GM18868 (cell line): ENCODE measurements at regions not wholly inside any gene's neighbourhood (a gene's known extent, or its start where the extent isn't known, plus 50 kb on each side); places are given as distances from the start of the nearest gene placed in this dataset.

Source experiments
- ATAC-seq: cut with Tn5 transposase; IDR thresholded peaks from one replicate; pipeline ENCODE4 v1.9.1; 2021; ENCODE audit warnings: mild to moderate bottlenecking, moderate library complexity; ENCODE audit not compliant: unreplicated experiment

GRCh38 chr7:51732951-51733350 lies 416.3 kb upstream of the COBL start:
- no peak for ATAC-seq

DNA sequence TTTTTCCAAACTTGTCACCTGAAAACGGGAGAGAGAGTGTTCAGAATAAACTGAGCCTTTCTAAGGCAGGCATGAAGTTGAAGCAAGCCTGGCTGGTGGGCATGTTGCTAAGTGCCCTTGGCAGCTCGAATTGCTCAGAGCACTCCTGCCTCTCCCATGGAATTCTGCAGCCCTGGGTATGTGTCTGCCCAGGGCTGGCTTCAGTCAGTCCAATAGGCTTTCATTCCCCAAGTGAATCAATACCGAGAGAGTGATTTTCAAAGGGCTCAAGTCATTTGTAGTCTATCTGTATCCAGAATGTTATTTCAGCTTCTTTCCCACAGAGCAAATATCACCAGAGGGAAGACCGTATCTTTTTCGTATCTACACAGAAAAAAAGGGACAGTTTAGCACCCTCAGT lies 415.5 kb upstream of the COBL start:
- ATAC-seq, result no peak

DNA sequence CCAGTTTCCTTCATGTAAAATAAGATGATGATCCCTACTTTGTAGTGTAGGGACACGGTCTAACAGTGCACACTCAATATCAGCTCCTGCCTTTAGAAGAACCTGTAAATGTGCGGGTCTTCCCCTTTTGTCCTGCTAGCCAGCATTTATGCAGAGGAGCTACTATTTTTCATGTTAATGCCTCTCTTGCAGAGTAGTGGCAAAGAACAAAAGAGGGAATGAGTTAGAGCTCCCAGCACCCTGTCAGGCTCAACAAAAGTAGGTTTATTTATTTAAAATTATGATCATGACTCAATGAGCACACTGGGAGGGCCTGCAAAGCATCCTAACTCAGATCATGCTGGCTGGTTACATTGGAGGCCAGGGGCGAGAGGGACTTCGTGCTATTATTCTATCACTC lies 414.5 kb upstream of the COBL start:
- ATAC-seq, result no peak

DNA sequence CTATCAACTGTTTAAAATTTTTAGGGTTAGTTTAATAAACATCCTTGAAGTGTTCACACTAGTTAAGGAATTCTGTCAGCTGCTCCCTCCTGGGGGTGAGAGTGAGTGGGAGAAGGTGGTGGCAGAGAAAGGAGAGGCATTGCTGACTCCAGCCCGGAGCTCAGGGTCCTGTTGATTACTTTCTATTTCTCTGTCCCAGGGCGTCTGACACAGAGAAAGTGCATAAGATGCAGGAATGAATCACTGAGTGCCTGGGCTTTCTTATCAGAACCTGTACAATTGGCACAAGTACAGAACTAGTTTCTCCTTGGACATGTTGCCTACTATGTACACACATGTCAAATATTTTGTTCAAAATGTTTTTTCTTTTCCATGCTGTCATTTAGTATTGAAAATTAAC lies 410.8 kb upstream of the COBL start:
- no peak for ATAC-seq

GRCh38 chr7:51706851-51707250 lies 390.2 kb upstream of the COBL start:
- ATAC-seq, result no peak

DNA sequence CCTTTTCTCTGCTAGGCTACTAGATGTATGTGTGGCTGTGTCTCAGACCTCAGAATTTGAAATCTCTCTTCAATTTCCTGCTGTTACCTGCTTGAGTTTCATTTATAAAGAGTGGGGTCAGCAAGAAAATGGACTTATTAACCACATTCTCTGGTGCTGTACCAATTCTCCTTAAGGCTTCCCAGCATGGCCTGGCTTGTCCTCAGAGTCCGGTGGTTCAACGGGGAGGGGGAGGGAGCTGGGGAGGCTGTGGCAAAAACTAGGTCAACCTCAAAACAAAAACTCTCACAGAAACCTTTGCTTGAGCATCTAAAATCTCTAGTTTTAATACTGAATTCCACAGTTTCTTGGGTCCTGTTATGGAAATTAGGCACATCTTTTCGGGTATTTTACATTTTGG lies 389.1 kb upstream of the COBL start:
- ATAC-seq, result no peak

- peak; percentile 88 for ATAC-seq
Observed at GRCh38 chr7:51702673-51703072, 386.1 kb upstream of the COBL start.

DNA sequence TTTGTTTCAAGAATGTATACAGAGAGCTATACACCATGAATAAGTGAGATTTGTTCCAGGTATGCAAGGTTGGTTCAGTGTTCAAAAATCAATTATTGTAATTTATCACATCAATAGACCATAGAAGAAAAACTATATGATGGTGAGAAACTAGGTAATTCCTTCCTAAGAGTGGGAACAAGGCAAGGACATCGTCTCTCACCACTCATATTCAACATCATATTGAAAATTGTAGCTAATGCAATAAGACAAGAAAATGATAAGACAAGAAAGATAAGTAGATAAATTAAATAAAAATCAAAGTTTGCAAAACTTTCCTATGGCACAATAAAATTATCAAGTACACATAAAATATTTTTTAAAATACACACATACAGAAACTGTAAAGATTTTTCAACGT lies 385.3 kb upstream of the COBL start:
- no peak for ATAC-seq

GRCh38 chr7:51700593-51701215 lies 384.1 kb upstream of the COBL start:
- no peak for ATAC-seq

- ATAC-seq, result no peak
Observed at GRCh38 chr7:51693258-51693657, 376.6 kb upstream of the COBL start.

DNA sequence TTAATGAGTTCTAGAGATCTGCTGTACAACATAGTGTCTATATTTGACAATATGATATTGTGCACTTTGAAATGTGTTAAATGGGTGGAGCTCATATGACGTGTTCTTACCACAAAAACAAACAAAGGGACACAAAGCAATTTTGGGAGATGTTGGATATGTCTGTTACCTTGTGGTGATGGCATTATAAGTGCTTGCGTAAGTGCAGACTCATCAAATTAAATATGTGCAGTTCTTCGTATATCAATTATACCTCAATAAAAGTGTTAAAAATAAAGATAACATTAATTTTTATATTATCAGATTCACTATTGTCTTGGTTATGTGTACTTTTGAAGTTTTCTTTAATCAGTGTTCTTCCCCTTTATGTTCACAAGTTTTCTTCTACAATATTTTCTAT lies 372.9 kb upstream of the COBL start:
- ATAC-seq, result no peak

- no peak for ATAC-seq
Observed at GRCh38 chr7:51685794-51686193, 369.2 kb upstream of the COBL start.

DNA sequence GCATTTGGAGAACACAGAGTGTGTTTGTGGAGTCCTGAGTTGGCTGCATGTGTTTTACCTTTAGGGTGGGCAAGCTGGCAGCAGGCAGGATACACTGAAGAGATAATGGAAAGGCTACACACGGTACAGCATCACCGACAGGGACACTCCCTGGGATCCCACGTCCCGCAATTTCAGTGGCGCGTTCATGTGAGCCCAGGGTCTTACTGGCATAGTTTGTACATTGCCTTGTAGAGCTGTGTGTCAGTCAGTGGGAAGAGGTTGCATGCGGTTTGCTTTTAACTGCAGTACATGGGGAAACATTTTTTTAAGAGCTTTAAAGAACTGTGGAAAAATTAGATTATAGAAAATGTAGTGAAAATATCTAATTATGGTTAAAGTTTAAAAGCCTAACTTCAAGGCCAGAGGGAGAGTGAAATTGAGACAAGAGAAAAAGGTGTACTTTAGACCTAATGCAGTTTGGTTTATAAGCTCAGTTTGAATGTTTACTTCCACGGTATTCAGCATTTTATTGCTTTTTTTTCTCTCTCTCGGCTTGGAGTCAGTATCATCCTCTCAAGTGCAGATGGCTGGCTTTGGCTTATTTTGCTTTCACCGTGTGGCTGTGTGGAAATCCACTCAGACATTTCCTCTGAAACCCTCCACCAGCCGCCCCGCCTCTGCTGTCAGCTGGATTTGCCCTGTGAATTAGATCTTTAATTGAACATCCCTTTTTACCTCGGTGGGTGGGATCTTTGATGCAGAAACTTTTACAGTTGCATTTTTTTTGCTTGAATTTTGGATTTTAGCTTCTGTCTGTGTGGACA lies 364.2 kb upstream of the COBL start:
- no peak for ATAC-seq

GRCh38 chr7:51679358-51679757 lies 362.7 kb upstream of the COBL start:
- no peak for ATAC-seq

GRCh38 chr7:51666751-51667150 lies 350.1 kb upstream of the COBL start:
- ATAC-seq, result no peak

DNA sequence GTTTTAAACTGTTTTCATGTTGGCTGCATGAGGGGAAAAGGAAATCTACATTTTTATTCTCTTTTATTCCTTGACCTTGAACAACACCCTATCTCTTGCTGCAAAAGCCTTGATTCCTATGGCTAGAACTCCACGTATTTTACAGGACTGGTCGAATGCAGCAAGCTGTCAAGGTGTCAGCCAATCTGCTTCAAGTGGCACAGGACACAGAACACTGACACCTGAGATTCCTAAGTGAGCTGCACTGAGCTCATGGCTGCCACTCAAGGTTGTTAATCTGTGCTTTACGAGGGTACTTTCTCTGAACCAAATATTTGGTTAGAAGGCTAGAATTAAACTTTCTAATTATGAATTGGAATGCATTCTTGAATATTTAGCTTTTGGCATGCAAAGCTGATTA lies 349.7 kb upstream of the COBL start:
- no peak for ATAC-seq

GRCh38 chr7:51665045-51665780 lies 348.6 kb upstream of the COBL start:
- no peak for ATAC-seq

DNA sequence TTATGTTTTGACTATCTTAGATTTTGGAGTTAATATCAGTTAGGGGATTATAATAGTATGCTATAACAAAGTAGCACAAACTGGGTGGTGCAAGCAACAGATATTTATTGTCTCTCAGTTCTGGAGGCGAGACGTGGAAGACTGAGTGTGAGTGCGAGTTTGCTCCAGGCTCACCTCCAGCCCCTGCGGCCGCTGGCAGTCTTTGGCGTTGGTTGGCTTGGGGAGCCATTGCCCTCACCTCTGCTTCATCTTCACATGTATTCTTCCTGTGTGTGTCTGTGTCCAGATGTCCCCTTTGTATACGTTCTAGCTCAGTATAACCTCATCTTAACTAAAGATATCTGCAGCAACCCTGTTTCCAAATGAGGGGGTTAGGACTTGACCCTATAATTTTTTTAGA lies 343.9 kb upstream of the COBL start:
- no peak for ATAC-seq

GRCh38 chr7:51658684-51659083 lies 342.1 kb upstream of the COBL start:
- no peak for ATAC-seq

- no peak for ATAC-seq
Observed at GRCh38 chr7:51647931-51648351, 331.3 kb upstream of the COBL start.

DNA sequence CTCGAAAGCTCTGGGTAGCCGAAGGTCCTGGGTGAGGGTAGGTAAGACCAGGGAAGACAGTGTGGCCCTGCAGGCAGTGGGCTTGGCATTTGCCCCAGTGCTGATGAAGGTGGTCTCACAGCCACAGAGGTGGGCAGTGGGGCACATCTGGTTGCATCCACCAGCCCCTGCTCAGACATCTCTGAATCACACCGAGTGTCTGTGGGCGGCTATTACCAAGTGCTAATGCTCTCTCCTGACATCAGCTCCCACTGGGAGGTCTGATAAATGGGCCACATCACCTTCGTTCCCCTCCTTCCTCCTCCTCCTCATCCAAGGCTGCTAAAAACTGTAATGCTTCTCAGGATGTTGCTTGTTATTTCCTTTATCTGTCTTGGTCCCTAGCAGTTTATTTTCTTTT lies 330.9 kb upstream of the COBL start:
- no peak for ATAC-seq

DNA sequence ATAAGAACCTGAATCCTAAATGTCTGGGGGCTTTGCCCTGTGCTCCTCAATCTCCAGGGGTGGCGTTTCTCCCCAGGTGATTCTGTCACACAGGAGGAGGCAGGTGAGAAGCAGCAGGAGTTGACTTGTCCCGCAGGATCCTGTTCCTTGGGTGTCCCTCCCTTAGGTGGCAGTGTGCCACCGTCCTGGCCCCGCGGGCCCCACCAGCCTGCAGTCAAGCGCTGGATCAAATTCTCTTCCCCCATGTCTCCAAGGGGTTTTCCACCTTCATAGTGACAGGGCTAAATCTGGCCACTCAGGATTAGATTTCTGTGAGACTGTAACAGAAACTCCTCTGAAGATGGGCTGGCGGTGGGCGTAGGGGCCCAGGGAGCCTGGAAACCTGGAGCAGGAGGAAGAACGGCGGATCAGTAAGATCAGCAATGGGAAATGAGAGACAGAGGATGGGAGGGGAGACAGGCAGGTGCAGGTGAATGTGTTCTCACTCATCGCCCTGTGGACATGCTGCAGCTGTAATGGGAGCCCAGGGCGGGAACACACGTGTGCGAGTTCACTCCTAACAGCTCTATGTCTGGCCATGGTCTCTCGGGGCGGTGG lies 329.2 kb upstream of the COBL start:
- no peak for ATAC-seq
